HEK293T (cell line): ENCODE measurements at regions not wholly inside any gene's neighbourhood (a gene's known extent, or its start where the extent isn't known, plus 50 kb on each side); places are given as distances from the start of the nearest gene placed in this dataset.
"Not testable (repeated sequence)": the region's sequence is repeated elsewhere in the genome, so short reads cannot be mapped to it uniquely, and the experiment has no call there.

ENCODE experiments used
- CTCF ChIA-PET: fragments of 350-600 bp; formaldehyde crosslinking; extraction: SDS; loops from one replicate; lab custom pipeline; 2021; ENCODE audit warnings: antibody characterized with exemption, inconsistent platforms; lab: Yijun Ruan, JAX
- POLR2A ChIA-PET: fragments of 350-600 bp; formaldehyde crosslinking; extraction: SDS; loops from one replicate; lab custom pipeline; 2020; ENCODE audit warnings: antibody characterized with exemption, inconsistent platforms; lab: Yijun Ruan, JAX
- DNase-seq: peaks from one replicate; pipeline ENCODE4 v3.0.0; 2012; ENCODE audit warnings: mixed read lengths; ENCODE audit errors: extremely low spot score
- ARNT ChIP-seq: fragments of 450-650 bp; IDR thresholded peaks from 2 replicates; pipeline ENCODE4 v1.6.1; 2017; ENCODE audit warnings: mild to moderate bottlenecking
- BHLHE40 ChIP-seq: fragments of 450-650 bp; IDR thresholded peaks from 2 replicates; pipeline ENCODE4 v1.6.1; 2016; ENCODE audit warnings: mild to moderate bottlenecking, moderate library complexity, borderline replicate concordance
- CTBP1 ChIP-seq: fragments of 450-650 bp; IDR thresholded peaks from 2 replicates; pipeline ENCODE4 v1.6.1; 2016; ENCODE audit warnings: borderline replicate concordance
- ELF4 ChIP-seq: fragments of 450-650 bp; IDR thresholded peaks from 2 replicates; pipeline ENCODE4 v1.6.1; 2017; ENCODE audit warnings: antibody characterized with exemption
- FOXA1 ChIP-seq: fragments of 450-650 bp; IDR thresholded peaks from 2 replicates; pipeline ENCODE4 v1.6.1; 2016; ENCODE audit warnings: mild to moderate bottlenecking
- FOXK2 ChIP-seq: fragments of 450-650 bp; IDR thresholded peaks from 2 replicates; pipeline ENCODE4 v1.6.1; 2016; ENCODE audit warnings: mild to moderate bottlenecking
- FOXM1 ChIP-seq: fragments of 450-650 bp; IDR thresholded peaks from 2 replicates; pipeline ENCODE4 v1.6.1; 2017; ENCODE audit warnings: mild to moderate bottlenecking, borderline replicate concordance
- HDGF ChIP-seq: fragments of 450-650 bp; IDR thresholded peaks from 2 replicates; pipeline ENCODE4 v1.6.1; 2017; ENCODE audit warnings: antibody characterized with exemption, borderline replicate concordance
- L3MBTL2 ChIP-seq: fragments of 450-650 bp; conservative IDR thresholded peaks from 2 replicates; pipeline ENCODE4 v1.6.1; 2016; ENCODE audit warnings: mild to moderate bottlenecking
- LEF1 ChIP-seq: fragments of 450-650 bp; IDR thresholded peaks from 2 replicates; pipeline ENCODE4 v1.6.1; 2017; ENCODE audit warnings: mild to moderate bottlenecking, borderline replicate concordance
- NFRKB ChIP-seq: fragments of 450-650 bp; IDR thresholded peaks from 2 replicates; pipeline ENCODE4 v1.6.1; 2016; ENCODE audit warnings: mild to moderate bottlenecking, moderate library complexity
- PKNOX1 ChIP-seq: fragments of 450-650 bp; IDR thresholded peaks from 2 replicates; pipeline ENCODE4 v1.6.1; 2016
- SP1 ChIP-seq: fragments of 450-650 bp; IDR thresholded peaks from 2 replicates; pipeline ENCODE4 v1.6.1; 2017
- SUZ12 ChIP-seq: fragments of 450-650 bp; IDR thresholded peaks from 2 replicates; pipeline ENCODE4 v1.6.1; 2016; ENCODE audit warnings: mild to moderate bottlenecking
- TARDBP ChIP-seq: fragments of 450-650 bp; IDR thresholded peaks from 2 replicates; pipeline ENCODE4 v1.6.1; 2016
- ZNF384 ChIP-seq: fragments of 450-650 bp; IDR thresholded peaks from 2 replicates; pipeline ENCODE4 v1.6.1; 2016

DNA sequence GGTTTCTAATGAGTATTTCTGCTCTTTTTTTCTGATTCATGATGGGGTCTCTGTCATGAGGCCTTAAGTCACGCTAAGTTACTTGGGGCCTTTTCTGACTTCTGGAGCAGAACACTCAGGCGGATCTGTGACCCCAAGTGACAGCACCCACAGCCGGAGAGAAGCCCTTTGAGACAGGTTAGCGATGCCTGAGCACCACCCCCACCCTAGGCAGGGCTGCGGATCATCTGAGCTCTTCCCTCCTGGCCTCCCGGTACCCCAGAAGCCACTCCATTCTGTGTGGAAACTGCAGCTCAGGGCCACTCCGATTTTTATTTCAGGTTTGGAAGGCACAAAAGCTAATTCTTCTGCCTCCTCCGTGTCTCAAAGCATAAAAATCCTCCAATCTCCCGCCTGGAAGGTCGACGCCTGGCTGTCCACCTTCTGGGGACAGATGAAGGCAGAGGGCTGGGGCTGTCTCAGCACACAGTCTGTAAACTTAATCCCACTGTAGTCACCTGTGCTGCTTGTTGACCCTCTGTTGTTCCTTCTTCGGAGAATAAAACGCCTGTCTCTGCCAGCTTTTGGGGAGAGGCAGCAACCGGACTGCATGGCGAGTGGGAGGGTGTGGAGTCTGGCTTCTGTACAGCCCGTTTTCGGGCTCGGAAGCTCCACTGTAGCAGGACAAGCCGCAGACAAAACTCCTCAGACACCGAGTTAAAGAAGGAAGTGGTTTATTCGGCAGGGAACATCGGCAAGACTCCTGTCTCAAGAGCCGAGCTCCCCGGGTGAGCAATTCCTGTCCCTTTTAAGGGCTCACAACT is 88.8 kb downstream of the SPRY4 start:
- POLR2A ChIA-PET: no interaction called here
- CTCF ChIA-PET: no interaction called here
- TF ChIP-seq L3MBTL2 (no peak), TARDBP (no peak), HDGF (no peak), SP1 (no peak), CTBP1 (no peak), LEF1 (no peak), ZNF384 (no peak), FOXM1 (no peak), PKNOX1 (no peak), FOXA1 (no peak), SUZ12 (no peak), BHLHE40 (no peak), NFRKB (no peak), ARNT (no peak), FOXK2 (no peak), ELF4 (no peak)
- no peak for DNase-seq

GRCh38 chr5:142235050-142235797 is 89.6 kb downstream of the SPRY4 start:
- CTCF ChIA-PET: interaction anchor here (0.5 to 3.2 kb wide), 2 partner anchors 12 to 313 kb away, joined by 3 to 10 read pairs; no protein-coding TSS in a partner anchor
- no peak for DNase-seq
- POLR2A ChIA-PET: no interaction called here
- TF ChIP-seq SP1 (no peak), ARNT (no peak), ELF4 (no peak), FOXM1 (no peak)

GRCh38 chr5:142233083-142234032 is 91.5 kb downstream of the SPRY4 start:
- ChIA-PET POLR2A (interaction anchor here (0.8 kb wide), 1 partner anchor 15 kb away, joined by 3 read pairs; no protein-coding TSS in a partner anchor), CTCF (interaction anchor here (3.2 kb wide), 1 partner anchor 10 kb away, joined by 10 read pairs; no protein-coding TSS in a partner anchor)
- no peak for DNase-seq
- no peak for TF ChIP-seq L3MBTL2
- no peak for TF ChIP-seq SP1
- TF ChIP-seq FOXK2: no peak
- no peak for TF ChIP-seq TARDBP
- no peak for TF ChIP-seq ARNT

DNA sequence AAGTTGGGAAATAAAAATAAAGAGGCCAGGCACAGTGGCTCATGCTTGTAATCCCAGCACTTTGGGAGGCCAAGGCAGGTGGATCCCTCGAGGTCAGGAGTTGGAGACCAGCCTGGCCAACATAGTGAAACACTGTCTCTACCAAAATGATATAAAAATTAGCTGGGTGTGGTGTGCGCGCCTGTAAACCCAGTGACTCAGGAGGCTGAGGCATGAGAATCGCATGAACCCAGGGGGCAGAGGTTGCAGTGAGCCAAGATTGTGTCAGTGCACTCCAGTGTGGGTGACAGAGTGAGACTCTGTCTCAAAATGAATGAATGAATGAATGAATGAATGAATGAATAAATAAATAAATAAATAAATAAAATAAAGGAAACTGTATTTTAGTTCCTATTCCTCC is 93.9 kb downstream of the SPRY4 start:
- DNase-seq, CTCF ChIA-PET, POLR2A ChIA-PET: not testable (repeated sequence)

DNA sequence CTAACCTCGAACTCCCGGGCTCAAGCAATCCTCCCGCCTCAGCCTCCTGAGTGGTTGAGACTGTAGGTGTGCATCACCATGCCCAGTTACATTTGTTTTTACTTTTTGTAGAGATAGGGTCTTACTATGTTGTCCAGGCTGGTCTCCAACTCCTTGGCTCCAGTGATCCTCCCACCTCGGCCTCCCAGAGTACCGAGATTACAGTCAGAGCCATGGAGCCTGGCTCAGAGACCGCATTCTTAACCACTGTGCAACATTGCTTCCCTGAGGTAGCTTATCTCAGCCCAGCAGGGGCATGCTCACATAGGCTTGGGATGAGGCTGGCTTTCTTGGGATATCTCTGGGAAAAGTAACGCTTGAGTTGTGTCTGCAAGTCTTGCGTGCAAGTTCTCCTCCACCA is 99.7 kb downstream of the SPRY4 start:
- TF ChIP-seq L3MBTL2 (no peak), NFRKB (no peak), PKNOX1 (no peak), ARNT (no peak), BHLHE40 (no peak), SP1 (no peak), FOXK2 (no peak), ZNF384 (no peak), LEF1 (no peak), CTBP1 (no peak), HDGF (no peak), ELF4 (no peak), TARDBP (no peak)
- DNase-seq: no peak
- ChIA-PET CTCF (no interaction called here), POLR2A (no interaction called here)

GRCh38 chr5:142222866-142223558 is 101.8 kb downstream of the SPRY4 start:
- ChIA-PET CTCF (interaction anchor here (0.6 to 2.2 kb wide), 3 partner anchors 8 to 19 kb away, joined by 3 to 10 read pairs (median 3); no protein-coding TSS in a partner anchor), POLR2A (no interaction called here)
- TF ChIP-seq ZNF384: no peak
- TF ChIP-seq FOXM1: no peak
- no peak for TF ChIP-seq BHLHE40
- TF ChIP-seq TARDBP: no peak
- TF ChIP-seq SUZ12: no peak
- TF ChIP-seq SP1: no peak
- TF ChIP-seq NFRKB: no peak
- TF ChIP-seq L3MBTL2: no peak
- no peak for TF ChIP-seq FOXK2
- no peak for TF ChIP-seq ARNT
- no peak for TF ChIP-seq PKNOX1
- no peak for TF ChIP-seq LEF1
- DNase-seq: no peak
